Stimulated activated naive CD8-positive, alpha-beta T cell treated with anti-CD3 and anti-CD28 coated beads, Interleukin-15, amount 100 ng/mL, for 72 hours (primary cell): ENCODE measurements at regions not wholly inside any gene's neighbourhood (a gene's known extent, or its start where the extent isn't known, plus 50 kb on each side); places are given as distances from the start of the nearest gene placed in this dataset.

ENCODE experiments used
- ATAC-seq: fragments of 150-1000 bp; cut with Tn5 transposase; 2 replicates; pipeline ENCODE4 v1.10.0; 2021; ENCODE audit warnings: mild to moderate bottlenecking, moderate library complexity
- DNase-seq, 2 donors: peaks; one replicate each; pipeline ENCODE4 v3.0.0; 2021 to 2022
- H3K27ac Mint-ChIP-seq, 2 donors: one replicate each; pipeline ENCODE4 v1.8.0; 2022; ENCODE audit warnings: mild to moderate bottlenecking in 2 of 2, mixed read lengths in 2 of 2, moderate library complexity in 2 of 2
- H3K27me3 Mint-ChIP-seq: one replicate; pipeline ENCODE4 v1.8.0; 2022; ENCODE audit warnings: mixed read lengths
- H3K4me1 Mint-ChIP-seq: one replicate; pipeline ENCODE4 v1.8.0; 2022; ENCODE audit warnings: mild to moderate bottlenecking, mixed read lengths
- H3K4me3 Mint-ChIP-seq, 2 donors: one replicate each; pipeline ENCODE4 v1.8.0; 2022; ENCODE audit warnings: mild to moderate bottlenecking in 2 of 2, mixed read lengths in 2 of 2, moderate library complexity in 1 of 2
- H3K9me3 Mint-ChIP-seq, 2 donors: one replicate each; pipeline ENCODE4 v1.8.0; 2022; ENCODE audit warnings: mixed read lengths in 2 of 2

DNA sequence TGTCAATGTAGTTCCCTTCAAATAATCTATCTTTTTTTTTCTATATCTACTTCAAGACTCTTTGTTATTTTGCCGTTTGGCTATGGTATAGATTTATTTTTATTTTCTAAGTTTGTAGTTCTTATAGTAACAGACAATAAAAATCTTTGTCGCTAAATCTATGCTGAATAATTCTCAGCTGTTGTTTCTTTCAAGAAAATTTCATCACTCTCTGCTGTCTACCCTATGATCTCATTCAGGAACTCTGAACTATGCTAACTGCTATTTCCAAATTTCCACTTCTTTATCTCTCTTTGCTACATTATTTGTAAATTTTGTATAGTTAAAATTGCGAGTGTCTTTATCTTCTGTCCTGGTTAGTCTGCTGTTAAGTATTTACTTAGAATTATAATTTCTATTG is 353.6 kb downstream of the LRFN5 start:
- no peak overlapping the region for H3K27ac Mint-ChIP-seq
- H3K4me3 Mint-ChIP-seq, result no peak overlapping the region
- no peak for DNase-seq
- H3K9me3 Mint-ChIP-seq, result peaks cover 0 to 12% of the 10 kb centered on the region in 2 donors
- H3K4me1 Mint-ChIP-seq, result no peaks in the 10 kb centered on the region
- no peak for ATAC-seq
- H3K27me3 Mint-ChIP-seq, result no peaks in the 10 kb centered on the region

DNA sequence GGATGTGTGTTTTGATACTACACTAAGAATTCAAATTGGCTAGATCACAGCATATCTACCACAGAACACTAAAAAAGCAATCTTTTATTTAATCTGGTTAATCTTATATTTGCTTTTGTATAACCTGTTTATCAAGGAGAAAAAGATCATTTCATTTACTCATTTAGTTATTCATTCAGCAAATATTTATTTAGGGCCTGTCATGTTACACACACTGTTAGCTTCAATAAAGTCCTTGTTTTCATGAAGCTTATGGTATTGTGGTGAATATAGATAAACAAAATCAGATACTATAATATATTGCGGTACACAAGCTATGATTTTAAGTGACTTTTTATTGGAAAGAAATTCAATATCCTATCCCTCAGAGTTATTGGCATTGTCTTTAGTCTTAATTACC is 350.8 kb downstream of the LRFN5 start:
- H3K27me3 Mint-ChIP-seq, result no peaks in the 10 kb centered on the region
- no peak overlapping the region for H3K4me3 Mint-ChIP-seq
- no peak overlapping the region for H3K27ac Mint-ChIP-seq
- no peak for DNase-seq
- ATAC-seq, result no peak
- no peaks in the 10 kb centered on the region for H3K4me1 Mint-ChIP-seq
- no peaks in the 10 kb centered on the region for H3K9me3 Mint-ChIP-seq
